H9 (cell line): ENCODE measurements at regions not wholly inside any gene's neighbourhood (a gene's known extent, or its start where the extent isn't known, plus 50 kb on each side); places are given as distances from the start of the nearest gene placed in this dataset.

Source experiments
- DNase-seq: peaks from one replicate; pipeline ENCODE4 v3.0.0-alpha.2; 2017
- H2AFZ ChIP-seq: one replicate; pipeline ENCODE4 v1.6.1; 2013; ENCODE audit warnings: mild to moderate bottlenecking, low read length, control low read depth, moderate library complexity
- H2AK5ac ChIP-seq: 2 replicates; pipeline ENCODE4 v1.6.1; 2013; ENCODE audit warnings: low read length, control low read depth, mixed read lengths; ENCODE audit not compliant: insufficient read length
- H2BK120ac ChIP-seq: one replicate; pipeline ENCODE4 v1.6.1; 2013; ENCODE audit warnings: low read depth, mild to moderate bottlenecking, low read length, control low read depth, inconsistent platforms; ENCODE audit not compliant: poor library complexity, severe bottlenecking
- H2BK12ac ChIP-seq: 2 replicates; pipeline ENCODE4 v1.6.1; 2013; ENCODE audit warnings: low read length, control low read depth, mixed read lengths, low read depth; ENCODE audit not compliant: insufficient read length
- H2BK15ac ChIP-seq: 2 replicates; pipeline ENCODE4 v1.6.1; 2013; ENCODE audit warnings: low read depth, low read length, control low read depth
- H2BK20ac ChIP-seq: one replicate; pipeline ENCODE4 v1.6.1; 2013; ENCODE audit warnings: low read depth, mild to moderate bottlenecking, low read length, control low read depth, inconsistent platforms; ENCODE audit not compliant: poor library complexity, severe bottlenecking
- H2BK5ac ChIP-seq: 2 replicates; pipeline ENCODE4 v1.6.1; 2013; ENCODE audit warnings: low read length, control low read depth, mixed read lengths; ENCODE audit not compliant: insufficient read length
- H3K14ac ChIP-seq: 2 replicates; pipeline ENCODE4 v1.6.1; 2013; ENCODE audit warnings: low read length, control low read depth; ENCODE audit not compliant: insufficient read depth
- H3K18ac ChIP-seq: 2 replicates; pipeline ENCODE4 v1.6.1; 2013; ENCODE audit warnings: low read depth, mild to moderate bottlenecking, mixed read lengths, low read length, control low read depth; ENCODE audit not compliant: insufficient read length
- H3K23ac ChIP-seq: 2 replicates; pipeline ENCODE4 v1.6.1; 2013; ENCODE audit warnings: low read length, control low read depth, mixed read lengths, low read depth; ENCODE audit not compliant: insufficient read length
- H3K23me2 ChIP-seq: 2 replicates; pipeline ENCODE4 v1.6.1; 2013; ENCODE audit warnings: low read depth, mild to moderate bottlenecking, mixed read lengths, low read length, control low read depth; ENCODE audit not compliant: insufficient read length, poor library complexity, severe bottlenecking
- H3K27ac ChIP-seq: 2 replicates; pipeline ENCODE4 v1.5.1; 2013; ENCODE audit warnings: low read length, control low read depth, mixed read lengths, low read depth; ENCODE audit not compliant: insufficient read length
- H3K27me3 ChIP-seq: 2 replicates; pipeline ENCODE4 v1.6.1; 2013; ENCODE audit warnings: low read length, control low read depth, inconsistent platforms; ENCODE audit not compliant: insufficient read depth
- H3K4ac ChIP-seq: 2 replicates; pipeline ENCODE4 v1.6.1; 2013; ENCODE audit warnings: low read depth, mild to moderate bottlenecking, control low read depth, inconsistent platforms, low read length, moderate library complexity
- H3K4me1 ChIP-seq: 2 replicates; pipeline ENCODE4 v1.6.1; 2013; ENCODE audit warnings: low read length, control low read depth, inconsistent platforms; ENCODE audit not compliant: insufficient read depth
- H3K4me2 ChIP-seq: 2 replicates; pipeline ENCODE4 v1.6.1; 2013; ENCODE audit warnings: low read length, control low read depth, mixed read lengths; ENCODE audit not compliant: insufficient read length, insufficient read depth
- H3K56ac ChIP-seq: 2 replicates; pipeline ENCODE4 v1.6.1; 2013; ENCODE audit warnings: low read depth, mild to moderate bottlenecking, mixed read lengths, low read length, control low read depth; ENCODE audit not compliant: insufficient read length
- H3K79me1 ChIP-seq: 2 replicates; pipeline ENCODE4 v1.6.1; 2013; ENCODE audit warnings: low read depth, mild to moderate bottlenecking, moderate library complexity, low read length, control low read depth, inconsistent platforms; ENCODE audit not compliant: insufficient read depth, poor library complexity, severe bottlenecking
- H3K79me2 ChIP-seq: 2 replicates; pipeline ENCODE4 v1.6.1; 2013; ENCODE audit warnings: low read length, control low read depth, inconsistent platforms; ENCODE audit not compliant: insufficient read depth
- H3K9ac ChIP-seq: 2 replicates; pipeline ENCODE4 v1.6.1; 2013; ENCODE audit warnings: low read length, control low read depth, mixed read lengths; ENCODE audit not compliant: insufficient read length; ENCODE audit errors: extremely low read depth
- H3K9me3 ChIP-seq: one replicate; pipeline ENCODE4 v1.6.1; 2013; ENCODE audit warnings: low read depth, low read length, inconsistent platforms; ENCODE audit not compliant: control insufficient read depth
- H3T11ph ChIP-seq: one replicate; pipeline ENCODE4 v1.6.1; 2013; ENCODE audit warnings: mild to moderate bottlenecking, low read length, control low read depth, inconsistent platforms
- H4K20me1 ChIP-seq: one replicate; pipeline ENCODE4 v1.6.1; 2013; ENCODE audit not compliant: control insufficient read depth, insufficient read length, insufficient read depth
- H4K5ac ChIP-seq: 2 replicates; pipeline ENCODE4 v1.6.1; 2013; ENCODE audit warnings: low read depth, mild to moderate bottlenecking, mixed read lengths, low read length, control low read depth; ENCODE audit not compliant: insufficient read length
- H4K8ac ChIP-seq: replicated peaks from 2 replicates; pipeline ENCODE4 v1.6.1; 2013; ENCODE audit warnings: low read length, control low read depth, mixed read lengths, low read depth; ENCODE audit not compliant: insufficient read length
- H4K91ac ChIP-seq: 2 replicates; pipeline ENCODE4 v1.6.1; 2013; ENCODE audit warnings: low read depth, mild to moderate bottlenecking, moderate library complexity, mixed read lengths, low read length, control low read depth; ENCODE audit not compliant: insufficient read length
- H3K27ac Mint-ChIP-seq, 3 experiments: 2 replicates in 2 of 3; 3 replicates in 1 of 3; pipeline ENCODE4 v1.8.0; 2020 to 2021; ENCODE audit warnings: mixed read lengths in 3 of 3, mild to moderate bottlenecking in 1 of 3, moderate library complexity in 1 of 3
- H3K27me3 Mint-ChIP-seq: 2 replicates; pipeline ENCODE4 v1.8.0; 2021; ENCODE audit warnings: low read depth, mild to moderate bottlenecking, moderate library complexity, mixed read lengths
- H3K36me3 Mint-ChIP-seq, 3 experiments: 2 replicates in 2 of 3; 3 replicates in 1 of 3; pipeline ENCODE4 v1.8.0; 2020 to 2021; ENCODE audit warnings: low read depth in 3 of 3, mixed read lengths in 3 of 3; ENCODE audit not compliant: insufficient read depth in 1 of 3
- H3K4me1 Mint-ChIP-seq, 2 experiments: 2 replicates each; pipeline ENCODE4 v1.8.0; 2020; ENCODE audit warnings: mixed read lengths in 2 of 2
- H3K4me3 Mint-ChIP-seq, 2 experiments: 2 replicates in 1 of 2; 3 replicates in 1 of 2; pipeline ENCODE4 v1.8.0; 2020 to 2021; ENCODE audit warnings: mild to moderate bottlenecking in 2 of 2, mixed read lengths in 2 of 2, moderate library complexity in 1 of 2
- H3K9me3 Mint-ChIP-seq, 2 experiments: 2 replicates in 1 of 2; 3 replicates in 1 of 2; pipeline ENCODE4 v1.8.0; 2020; ENCODE audit warnings: mild to moderate bottlenecking in 2 of 2, mixed read lengths in 2 of 2, moderate library complexity in 1 of 2
- CTCF ChIP-seq: fragments of 200-600 bp; sonication (generic); conservative IDR thresholded peaks from 3 replicates; pipeline ENCODE4 v1.8.0; 2021; ENCODE audit warnings: antibody characterized with exemption, mild to moderate bottlenecking
- WGBS: extraction: QIAGEN DNeasy Blood & Tissue Kit; methylation state at CpG from one replicate; pipeline ENCODE4 v1.1.7; 2013; ENCODE audit warnings: missing lambda C conversion rate, low lambda C conversion rate, mixed read lengths; ENCODE audit not compliant: insufficient read length; ENCODE audit errors: extremely low coverage; 5-methylcytosine and 5-hydroxymethylcytosine counted together

DNA sequence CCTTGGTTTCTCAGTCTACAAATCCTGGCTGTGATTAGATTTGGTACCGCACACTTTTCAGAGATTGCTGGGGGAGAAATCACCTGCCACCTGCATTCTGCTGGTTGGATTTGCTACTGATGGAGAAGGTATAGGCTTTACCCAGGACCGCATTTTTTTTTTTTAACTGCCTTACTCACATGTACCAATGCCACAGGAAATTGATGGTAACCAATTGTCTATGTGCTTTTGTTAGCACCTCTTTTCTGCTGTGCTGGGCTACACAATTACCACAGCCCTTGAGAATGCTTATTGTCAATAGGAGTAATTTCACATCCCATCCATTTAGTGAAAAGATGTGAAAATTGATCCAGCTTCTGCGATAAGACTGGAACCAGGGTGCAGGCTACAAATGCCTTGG is 74.4 kb upstream of the TANC2 start:
- H3K23ac ChIP-seq: no peak overlapping the region
- H3K14ac ChIP-seq: no peak overlapping the region
- H4K91ac ChIP-seq: no peak overlapping the region
- TF ChIP-seq CTCF: no peak
- H3K18ac ChIP-seq: no peak overlapping the region
- whole genome bisulfite sequencing: no CpG with 5 or more reads among the region's 3 CpGs
- no peaks in the 10 kb centered on the region for H3K9me3 ChIP-seq
- H3K27ac ChIP-seq: no peak overlapping the region
- no peak overlapping the region for H4K8ac ChIP-seq
- no peak for DNase-seq
- Mint-ChIP-seq H3K4me3 (no peak overlapping the region), H3K27me3 (no peaks in the 10 kb centered on the region), H3K9me3 (peaks cover 0 to 2% of the 10 kb centered on the region in 2 experiments; a peak in 2 of 5 replicates), H3K27ac (no peak overlapping the region), H3K4me1 (peaks cover 11 to 13% of the 10 kb centered on the region in 2 experiments), H3K36me3 (peaks cover 0 to 1% (median 0%) of the 10 kb centered on the region in 3 experiments; a peak in 1 of 7 replicates)
- no peak overlapping the region for H2AFZ ChIP-seq
- no peak overlapping the region for H4K5ac ChIP-seq
- H2BK5ac ChIP-seq: no peak overlapping the region
- no peaks in the 10 kb centered on the region for H3K79me1 ChIP-seq
- no peaks in the 10 kb centered on the region for H3K27me3 ChIP-seq
- H3K56ac ChIP-seq: no peak overlapping the region
- H3K23me2 ChIP-seq: no peaks in the 10 kb centered on the region
- H3K4me2 ChIP-seq: no peak overlapping the region
- H2BK12ac ChIP-seq: no peak overlapping the region
- no peak overlapping the region for H2BK15ac ChIP-seq
- H2BK120ac ChIP-seq: no peak overlapping the region
- H2BK20ac ChIP-seq: no peak overlapping the region
- H3K4me1 ChIP-seq: peaks cover 7% of the 10 kb centered on the region; the same call in 1 of the 2 replicates
- no peak overlapping the region for H3K9ac ChIP-seq
- H2AK5ac ChIP-seq: no peak overlapping the region
- no peak overlapping the region for H3T11ph ChIP-seq
- no peak overlapping the region for H3K4ac ChIP-seq
- no peaks in the 10 kb centered on the region for H3K79me2 ChIP-seq
- no peaks in the 10 kb centered on the region for H4K20me1 ChIP-seq
